Activated CD8-positive, alpha-beta memory T cell treated with anti-CD3 and anti-CD28 coated beads, Interleukin-2, amount 10 ng/mL, durations not matched to agents 7 days and 5 days (primary cell): ENCODE measurements at regions not wholly inside any gene's neighbourhood (a gene's known extent, or its start where the extent isn't known, plus 50 kb on each side); places are given as distances from the start of the nearest gene placed in this dataset.
A peak's percentile ranks its signal among the peaks of the same experiment; 100 is the strongest.

Experiments used
- ATAC-seq: fragments of 150-1000 bp; cut with Tn5 transposase; one replicate; pipeline ENCODE4 v1.10.0; 2021; ENCODE audit warnings: moderate library complexity
- CTCF ChIA-PET: fragments of 350-600 bp; sonication (Branson Sonifier 250); formaldehyde crosslinking; loops from one replicate; lab custom pipeline; 2021; ENCODE audit warnings: antibody characterized with exemption; lab: Charles Lee
- DNase-seq: peaks from one replicate; pipeline ENCODE4 v3.0.0-alpha.2; 2020
- H3K27ac Mint-ChIP-seq: one replicate; pipeline ENCODE4 v1.8.0; 2021; ENCODE audit warnings: mild to moderate bottlenecking, mixed read lengths
- H3K27me3 Mint-ChIP-seq: one replicate; pipeline ENCODE4 v1.8.0; 2021; ENCODE audit warnings: mixed read lengths
- H3K36me3 Mint-ChIP-seq: one replicate; pipeline ENCODE4 v1.8.0; 2021; ENCODE audit warnings: mild to moderate bottlenecking, mixed read lengths
- H3K4me1 Mint-ChIP-seq: one replicate; pipeline ENCODE4 v1.8.0; 2021; ENCODE audit warnings: mixed read lengths
- H3K4me3 Mint-ChIP-seq: one replicate; pipeline ENCODE4 v1.8.0; 2021; ENCODE audit warnings: mild to moderate bottlenecking, moderate library complexity, mixed read lengths
- H3K9me3 Mint-ChIP-seq: one replicate; pipeline ENCODE4 v1.8.0; 2022; ENCODE audit warnings: low read depth, mixed read lengths

- Mint-ChIP-seq H3K36me3 (no peaks in the 10 kb centered on the region), H3K27ac (no peak overlapping the region), H3K4me3 (no peak overlapping the region), H3K9me3 (no peaks in the 10 kb centered on the region), H3K4me1 (no peaks in the 10 kb centered on the region), H3K27me3 (no peaks in the 10 kb centered on the region)
- CTCF ChIA-PET, result no interaction called here
- ATAC-seq, result no peak
- no peak for DNase-seq
These were observed 237.3 kb downstream of the C1D start for GRCh38 chr2:67825476-67825875.

GRCh38 chr2:67828066-67828465, 234.7 kb downstream of the C1D start:
- Mint-ChIP-seq H3K9me3 (no peaks in the 10 kb centered on the region), H3K4me3 (no peak overlapping the region), H3K4me1 (no peaks in the 10 kb centered on the region), H3K27ac (no peak overlapping the region), H3K36me3 (no peaks in the 10 kb centered on the region), H3K27me3 (no peaks in the 10 kb centered on the region)
- CTCF ChIA-PET, result no interaction called here
- DNase-seq (no peak), ATAC-seq (no peak)

- DNase-seq (no peak), ATAC-seq (no peak)
- H3K27me3 Mint-ChIP-seq, result no peaks in the 10 kb centered on the region
- H3K36me3 Mint-ChIP-seq, result no peaks in the 10 kb centered on the region
- H3K4me3 Mint-ChIP-seq, result no peak overlapping the region
- H3K9me3 Mint-ChIP-seq, result no peaks in the 10 kb centered on the region
- CTCF ChIA-PET, result no interaction called here
- no peaks in the 10 kb centered on the region for H3K4me1 Mint-ChIP-seq
- no peak overlapping the region for H3K27ac Mint-ChIP-seq
These were observed 233.3 kb downstream of the C1D start for GRCh38 chr2:67829470-67829869.

GRCh38 chr2:67833632-67834031, 229.2 kb downstream of the C1D start:
- Mint-ChIP-seq H3K4me1 (no peaks in the 10 kb centered on the region), H3K9me3 (no peaks in the 10 kb centered on the region)

GRCh38 chr2:67834482-67834881, 228.3 kb downstream of the C1D start:
- no peaks in the 10 kb centered on the region for H3K9me3 Mint-ChIP-seq
- no peaks in the 10 kb centered on the region for H3K36me3 Mint-ChIP-seq
- H3K4me3 Mint-ChIP-seq, result no peak overlapping the region
- no peak for DNase-seq
- CTCF ChIA-PET, result no interaction called here
- H3K27me3 Mint-ChIP-seq, result peaks cover 2% of the 10 kb centered on the region
- H3K27ac Mint-ChIP-seq, result no peak overlapping the region
- ATAC-seq, result no peak
- no peaks in the 10 kb centered on the region for H3K4me1 Mint-ChIP-seq

More at GRCh38 chr2:67833632-67834031, 229.2 kb downstream of the C1D start:
- DNase-seq (no peak), ATAC-seq (no peak)
- CTCF ChIA-PET, result no interaction called here
- Mint-ChIP-seq H3K27me3 (peaks cover 2% of the 10 kb centered on the region), H3K4me3 (no peak overlapping the region), H3K27ac (no peak overlapping the region), H3K36me3 (no peaks in the 10 kb centered on the region)

- CTCF ChIA-PET, result interaction anchor here (1.7 kb wide), 1 partner anchor 11 kb away, joined by 7 read pairs; no protein-coding TSS in a partner anchor
- H3K4me1 Mint-ChIP-seq, result no peaks in the 10 kb centered on the region
- H3K36me3 Mint-ChIP-seq, result no peaks in the 10 kb centered on the region
- H3K9me3 Mint-ChIP-seq, result no peaks in the 10 kb centered on the region
- ATAC-seq (no peak), DNase-seq (no peak)
- no peak overlapping the region for H3K4me3 Mint-ChIP-seq
- peaks cover 2% of the 10 kb centered on the region for H3K27me3 Mint-ChIP-seq
- no peak overlapping the region for H3K27ac Mint-ChIP-seq
These were observed 227.5 kb downstream of the C1D start for GRCh38 chr2:67835266-67835665.

- no peak for ATAC-seq
- CTCF ChIA-PET, result no interaction called here
- no peaks in the 10 kb centered on the region for H3K4me1 Mint-ChIP-seq
- no peaks in the 10 kb centered on the region for H3K36me3 Mint-ChIP-seq
- no peak overlapping the region for H3K4me3 Mint-ChIP-seq
- no peak overlapping the region for H3K27ac Mint-ChIP-seq
- DNase-seq, result no peak
- no peaks in the 10 kb centered on the region for H3K9me3 Mint-ChIP-seq
- peaks cover 2% of the 10 kb centered on the region for H3K27me3 Mint-ChIP-seq
These were observed 225.9 kb downstream of the C1D start for GRCh38 chr2:67836866-67837265.

GRCh38 chr2:67838205-67838604, 224.6 kb downstream of the C1D start:
- Mint-ChIP-seq H3K4me1 (no peaks in the 10 kb centered on the region), H3K36me3 (no peaks in the 10 kb centered on the region), H3K27me3 (peaks cover 2% of the 10 kb centered on the region), H3K9me3 (no peaks in the 10 kb centered on the region), H3K4me3 (no peak overlapping the region), H3K27ac (no peak overlapping the region)
- ATAC-seq (no peak), DNase-seq (no peak)
- CTCF ChIA-PET, result interaction anchor here (0.8 kb wide), 1 partner anchor 8 kb away, joined by 3 read pairs; no protein-coding TSS in a partner anchor

- CTCF ChIA-PET, result no interaction called here
- no peak for DNase-seq
- peaks cover 2% of the 10 kb centered on the region for H3K27me3 Mint-ChIP-seq
- no peak overlapping the region for H3K4me3 Mint-ChIP-seq
- no peaks in the 10 kb centered on the region for H3K4me1 Mint-ChIP-seq
- no peak overlapping the region for H3K27ac Mint-ChIP-seq
- no peaks in the 10 kb centered on the region for H3K36me3 Mint-ChIP-seq
- no peaks in the 10 kb centered on the region for H3K9me3 Mint-ChIP-seq
- no peak for ATAC-seq
These were observed 223.6 kb downstream of the C1D start for GRCh38 chr2:67839242-67839641.

- DNase-seq (no peak), ATAC-seq (no peak)
- Mint-ChIP-seq H3K36me3 (no peaks in the 10 kb centered on the region), H3K27ac (no peak overlapping the region), H3K9me3 (no peaks in the 10 kb centered on the region), H3K27me3 (peaks cover 2% of the 10 kb centered on the region), H3K4me3 (no peak overlapping the region), H3K4me1 (no peaks in the 10 kb centered on the region)
- CTCF ChIA-PET, result no interaction called here
These were observed 223.1 kb downstream of the C1D start for GRCh38 chr2:67839668-67840067.

- Mint-ChIP-seq H3K4me3 (no peak overlapping the region), H3K36me3 (no peaks in the 10 kb centered on the region), H3K27me3 (peaks cover 5% of the 10 kb centered on the region), H3K4me1 (no peaks in the 10 kb centered on the region), H3K27ac (no peak overlapping the region), H3K9me3 (no peaks in the 10 kb centered on the region)
- DNase-seq (peak; percentile 43), ATAC-seq (no peak)
- CTCF ChIA-PET, result interaction anchor here (0.6 kb wide), 1 partner anchor 74 kb away, joined by 3 read pairs; no protein-coding TSS in a partner anchor
These were observed 222.2 kb downstream of the C1D start for GRCh38 chr2:67840460-67841068.

- DNase-seq (no peak), ATAC-seq (no peak)
- H3K4me3 Mint-ChIP-seq, result no peak overlapping the region
- no peak overlapping the region for H3K27ac Mint-ChIP-seq
- H3K27me3 Mint-ChIP-seq, result peaks cover 3% of the 10 kb centered on the region
- H3K9me3 Mint-ChIP-seq, result no peaks in the 10 kb centered on the region
- no peaks in the 10 kb centered on the region for H3K36me3 Mint-ChIP-seq
- H3K4me1 Mint-ChIP-seq, result no peaks in the 10 kb centered on the region
- CTCF ChIA-PET, result no interaction called here
These were observed 221.1 kb downstream of the C1D start for GRCh38 chr2:67841711-67842110.

GRCh38 chr2:67842375-67842959, 220.3 kb downstream of the C1D start:
- CTCF ChIA-PET, result no interaction called here

GRCh38 chr2:67844024-67844540, 218.7 kb downstream of the C1D start:
- Mint-ChIP-seq H3K27ac (no peak overlapping the region), H3K27me3 (peaks cover 3% of the 10 kb centered on the region), H3K4me3 (no peak overlapping the region), H3K36me3 (no peaks in the 10 kb centered on the region), H3K4me1 (no peaks in the 10 kb centered on the region), H3K9me3 (no peaks in the 10 kb centered on the region)
- ATAC-seq (no peak), DNase-seq (no peak)
- CTCF ChIA-PET, result no interaction called here

More at GRCh38 chr2:67842375-67842959, 220.3 kb downstream of the C1D start:
- DNase-seq (no peak), ATAC-seq (no peak)
- H3K4me1 Mint-ChIP-seq, result no peaks in the 10 kb centered on the region
- H3K9me3 Mint-ChIP-seq, result no peaks in the 10 kb centered on the region
- no peaks in the 10 kb centered on the region for H3K36me3 Mint-ChIP-seq
- H3K4me3 Mint-ChIP-seq, result no peak overlapping the region
- peaks cover 3% of the 10 kb centered on the region for H3K27me3 Mint-ChIP-seq
- H3K27ac Mint-ChIP-seq, result no peak overlapping the region
